Progenitor cell of endocrine pancreas (in vitro differentiated cells): ENCODE measurements at regions not wholly inside any gene's neighbourhood (a gene's known extent, or its start where the extent isn't known, plus 50 kb on each side); places are given as distances from the start of the nearest gene placed in this dataset.

ENCODE experiments used
- DNase-seq: peaks from one replicate; pipeline ENCODE4 v3.0.0; 2021; ENCODE audit warnings: low spot score; ENCODE audit not compliant: unreplicated experiment
- H3K27ac Mint-ChIP-seq: 2 replicates; pipeline ENCODE4 v1.8.0; 2021; ENCODE audit warnings: mild to moderate bottlenecking, moderate library complexity, mixed read lengths
- H3K27me3 Mint-ChIP-seq: 2 replicates; pipeline ENCODE4 v1.8.0; 2021; ENCODE audit warnings: mixed read lengths
- H3K36me3 Mint-ChIP-seq: 2 replicates; pipeline ENCODE4 v1.8.0; 2022; ENCODE audit warnings: mixed read lengths; ENCODE audit not compliant: insufficient read depth
- H3K4me1 Mint-ChIP-seq: 2 replicates; pipeline ENCODE4 v1.8.0; 2021; ENCODE audit warnings: low read depth, mixed read lengths
- H3K4me3 Mint-ChIP-seq: 2 replicates; pipeline ENCODE4 v1.8.0; 2021; ENCODE audit warnings: low read depth, mild to moderate bottlenecking, moderate library complexity, mixed read lengths
- H3K9me3 Mint-ChIP-seq: 2 replicates; pipeline ENCODE4 v1.8.0; 2021; ENCODE audit warnings: low read depth, mixed read lengths
- TF ChIP-seq, protein P1 (sequence below): fragments of 200-600 bp; sonication (generic); IDR thresholded peaks from one replicate; pipeline ENCODE4 v1.5.0; 2021; ENCODE audit warnings: antibody characterized with exemption, mild to moderate bottlenecking; ENCODE audit not compliant: unreplicated experiment

GRCh38 chr13:80451641-80452040 is 110.7 kb upstream of the SPRY2 start:
- Mint-ChIP-seq H3K9me3 (peaks cover 3% of the 10 kb centered on the region), H3K36me3 (no peaks in the 10 kb centered on the region), H3K4me1 (peaks cover 2% of the 10 kb centered on the region), H3K27me3 (no peaks in the 10 kb centered on the region), H3K27ac (no peak overlapping the region), H3K4me3 (no peak overlapping the region)
- DNase-seq, result no peak
- TF ChIP-seq, protein P1, sequence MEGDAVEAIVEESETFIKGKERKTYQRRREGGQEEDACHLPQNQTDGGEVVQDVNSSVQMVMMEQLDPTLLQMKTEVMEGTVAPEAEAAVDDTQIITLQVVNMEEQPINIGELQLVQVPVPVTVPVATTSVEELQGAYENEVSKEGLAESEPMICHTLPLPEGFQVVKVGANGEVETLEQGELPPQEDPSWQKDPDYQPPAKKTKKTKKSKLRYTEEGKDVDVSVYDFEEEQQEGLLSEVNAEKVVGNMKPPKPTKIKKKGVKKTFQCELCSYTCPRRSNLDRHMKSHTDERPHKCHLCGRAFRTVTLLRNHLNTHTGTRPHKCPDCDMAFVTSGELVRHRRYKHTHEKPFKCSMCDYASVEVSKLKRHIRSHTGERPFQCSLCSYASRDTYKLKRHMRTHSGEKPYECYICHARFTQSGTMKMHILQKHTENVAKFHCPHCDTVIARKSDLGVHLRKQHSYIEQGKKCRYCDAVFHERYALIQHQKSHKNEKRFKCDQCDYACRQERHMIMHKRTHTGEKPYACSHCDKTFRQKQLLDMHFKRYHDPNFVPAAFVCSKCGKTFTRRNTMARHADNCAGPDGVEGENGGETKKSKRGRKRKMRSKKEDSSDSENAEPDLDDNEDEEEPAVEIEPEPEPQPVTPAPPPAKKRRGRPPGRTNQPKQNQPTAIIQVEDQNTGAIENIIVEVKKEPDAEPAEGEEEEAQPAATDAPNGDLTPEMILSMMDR, result no peak

DNA sequence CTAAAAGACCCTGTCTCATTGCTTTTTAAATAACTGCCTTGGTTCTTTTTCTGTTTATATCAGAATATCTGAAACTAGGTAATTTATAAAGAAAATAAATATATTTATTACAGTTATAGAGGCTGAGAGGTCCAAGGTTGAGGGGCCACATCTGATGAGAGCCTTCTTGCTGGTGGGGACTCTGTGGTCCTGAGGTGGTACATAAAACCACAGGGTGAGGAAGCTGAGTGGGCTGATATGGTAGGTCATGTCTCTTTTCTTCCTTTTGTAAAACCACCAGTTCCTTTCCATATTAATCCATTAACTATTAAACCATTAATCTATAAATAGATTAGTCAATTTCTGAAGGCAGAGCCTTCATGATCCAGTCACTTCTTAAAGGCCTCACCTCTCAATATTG is 109.5 kb upstream of the SPRY2 start:
- H3K27ac Mint-ChIP-seq, result no peak overlapping the region

DNA sequence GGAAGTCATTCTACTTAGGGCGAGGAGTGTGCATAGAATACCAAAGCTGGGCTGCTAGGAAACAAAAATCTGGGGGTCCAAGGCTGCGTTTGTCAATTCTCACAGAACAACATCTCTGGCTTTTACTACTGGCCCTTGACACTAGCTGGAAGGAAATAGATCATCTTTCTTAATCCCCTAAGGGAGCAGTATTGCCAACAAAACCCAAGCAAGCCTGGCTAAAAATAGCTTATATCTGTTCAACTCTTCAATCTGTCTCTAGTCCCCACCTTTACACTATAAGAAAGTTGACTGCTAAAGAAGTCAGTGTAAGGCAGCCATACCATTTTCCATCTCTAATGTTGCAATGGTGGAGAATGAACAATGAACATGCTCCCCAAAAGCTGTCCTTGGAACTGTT is 107.8 kb upstream of the SPRY2 start:
- no peaks in the 10 kb centered on the region for H3K27me3 Mint-ChIP-seq
- peaks cover 2% of the 10 kb centered on the region for H3K4me1 Mint-ChIP-seq
- TF ChIP-seq, protein P1, result no peak
- DNase-seq, result no peak
- H3K9me3 Mint-ChIP-seq, result peaks cover 3% of the 10 kb centered on the region
- H3K36me3 Mint-ChIP-seq, result no peaks in the 10 kb centered on the region
- no peak overlapping the region for H3K27ac Mint-ChIP-seq
- H3K4me3 Mint-ChIP-seq, result no peak overlapping the region

More for the DNA sequence above, 109.5 kb upstream of the SPRY2 start:
- Mint-ChIP-seq H3K4me1 (peaks cover 2% of the 10 kb centered on the region), H3K4me3 (no peak overlapping the region), H3K27me3 (no peaks in the 10 kb centered on the region), H3K9me3 (peaks cover 3% of the 10 kb centered on the region), H3K36me3 (no peaks in the 10 kb centered on the region)
- TF ChIP-seq, protein P1, result no peak
- no peak for DNase-seq

GRCh38 chr13:80447747-80448146 is 106.8 kb upstream of the SPRY2 start:
- H3K4me1 Mint-ChIP-seq, result peaks cover 2% of the 10 kb centered on the region
- TF ChIP-seq, protein P1, result no peak
- no peak for DNase-seq
- H3K27me3 Mint-ChIP-seq, result no peaks in the 10 kb centered on the region
- H3K9me3 Mint-ChIP-seq, result peaks cover 3% of the 10 kb centered on the region
- H3K4me3 Mint-ChIP-seq, result no peak overlapping the region
- H3K36me3 Mint-ChIP-seq, result no peaks in the 10 kb centered on the region
- no peak overlapping the region for H3K27ac Mint-ChIP-seq

- TF ChIP-seq, protein P1, result no peak
- H3K27ac Mint-ChIP-seq, result no peak overlapping the region
- H3K36me3 Mint-ChIP-seq, result no peaks in the 10 kb centered on the region
- H3K27me3 Mint-ChIP-seq, result no peaks in the 10 kb centered on the region
- DNase-seq, result no peak
- no peaks in the 10 kb centered on the region for H3K9me3 Mint-ChIP-seq
- H3K4me3 Mint-ChIP-seq, result no peak overlapping the region
- H3K4me1 Mint-ChIP-seq, result no peaks in the 10 kb centered on the region
Observed at GRCh38 chr13:80444240-80445015, 103.5 kb upstream of the SPRY2 start.
